ENCODE measurements at regions not wholly inside any gene's neighbourhood (a gene's known extent, or its start where the extent isn't known, plus 50 kb on each side); places are given as distances from the start of the nearest gene placed in this dataset.

DNA sequence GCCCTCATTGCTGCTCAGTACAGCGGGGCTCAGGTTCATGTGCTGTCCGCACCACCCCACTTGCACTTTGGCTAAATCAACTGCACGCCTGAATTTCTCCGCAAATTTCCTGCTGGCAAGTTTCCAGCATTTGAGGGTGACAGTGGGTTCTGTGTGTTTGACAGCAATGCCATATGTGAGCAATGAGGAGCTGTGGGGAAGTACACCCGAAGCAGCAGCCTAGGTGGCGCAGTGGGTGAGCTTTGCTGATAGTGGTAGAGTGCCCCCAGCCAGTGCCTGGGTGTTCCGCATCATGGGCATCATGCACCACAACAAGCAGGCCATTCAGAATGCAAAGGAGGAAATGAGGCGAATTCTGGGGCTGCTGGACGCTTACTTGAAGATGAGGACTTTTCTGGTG, 103.9 kb upstream of the POT1 start:
- DNase-seq (ENCODE audit: extremely low spot score, unreplicated experiment): no peak
- H3K4me1 Mint-ChIP-seq (ENCODE audit: unreplicated experiment): no peaks in the 10 kb centered on the region
- TF ChIP-seq, protein P1, sequence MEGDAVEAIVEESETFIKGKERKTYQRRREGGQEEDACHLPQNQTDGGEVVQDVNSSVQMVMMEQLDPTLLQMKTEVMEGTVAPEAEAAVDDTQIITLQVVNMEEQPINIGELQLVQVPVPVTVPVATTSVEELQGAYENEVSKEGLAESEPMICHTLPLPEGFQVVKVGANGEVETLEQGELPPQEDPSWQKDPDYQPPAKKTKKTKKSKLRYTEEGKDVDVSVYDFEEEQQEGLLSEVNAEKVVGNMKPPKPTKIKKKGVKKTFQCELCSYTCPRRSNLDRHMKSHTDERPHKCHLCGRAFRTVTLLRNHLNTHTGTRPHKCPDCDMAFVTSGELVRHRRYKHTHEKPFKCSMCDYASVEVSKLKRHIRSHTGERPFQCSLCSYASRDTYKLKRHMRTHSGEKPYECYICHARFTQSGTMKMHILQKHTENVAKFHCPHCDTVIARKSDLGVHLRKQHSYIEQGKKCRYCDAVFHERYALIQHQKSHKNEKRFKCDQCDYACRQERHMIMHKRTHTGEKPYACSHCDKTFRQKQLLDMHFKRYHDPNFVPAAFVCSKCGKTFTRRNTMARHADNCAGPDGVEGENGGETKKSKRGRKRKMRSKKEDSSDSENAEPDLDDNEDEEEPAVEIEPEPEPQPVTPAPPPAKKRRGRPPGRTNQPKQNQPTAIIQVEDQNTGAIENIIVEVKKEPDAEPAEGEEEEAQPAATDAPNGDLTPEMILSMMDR (conservative IDR thresholded peaks at IDR 0.05): no peak
- H3K27ac Mint-ChIP-seq: no peak overlapping the region
- no peaks in the 10 kb centered on the region for H3K9me3 Mint-ChIP-seq
- no peaks in the 10 kb centered on the region for H3K27me3 Mint-ChIP-seq
- no peak overlapping the region for H3K4me3 Mint-ChIP-seq
- H3K36me3 Mint-ChIP-seq: no peaks in the 10 kb centered on the region

DNA sequence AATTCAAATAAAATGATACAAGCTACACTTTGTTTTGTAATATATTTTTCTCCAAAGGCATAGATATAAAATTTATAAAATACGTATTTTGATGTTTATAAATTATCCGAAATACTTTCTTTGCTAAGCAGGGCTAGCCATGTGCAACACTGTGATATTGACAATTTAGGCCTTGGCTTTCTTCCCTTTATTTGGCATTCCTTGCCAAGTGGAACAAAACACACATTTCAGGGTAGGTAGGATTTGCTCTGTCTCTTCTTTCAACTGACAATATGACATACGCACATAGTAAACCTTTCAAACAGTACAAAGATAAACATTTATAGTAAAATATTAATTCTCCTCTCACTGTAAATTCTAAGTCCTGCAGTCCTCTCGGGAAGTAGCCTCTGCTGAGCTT, 103.3 kb upstream of the POT1 start:
- TF ChIP-seq, protein P1 (conservative IDR thresholded peaks at IDR 0.05): no peak
- no peak for DNase-seq (ENCODE audit: extremely low spot score, unreplicated experiment)
- Mint-ChIP-seq H3K4me3 (no peak overlapping the region), H3K27me3 (no peaks in the 10 kb centered on the region), H3K4me1 (ENCODE audit: unreplicated experiment) (no peaks in the 10 kb centered on the region), H3K36me3 (no peaks in the 10 kb centered on the region), H3K27ac (no peak overlapping the region), H3K9me3 (no peaks in the 10 kb centered on the region)

DNA sequence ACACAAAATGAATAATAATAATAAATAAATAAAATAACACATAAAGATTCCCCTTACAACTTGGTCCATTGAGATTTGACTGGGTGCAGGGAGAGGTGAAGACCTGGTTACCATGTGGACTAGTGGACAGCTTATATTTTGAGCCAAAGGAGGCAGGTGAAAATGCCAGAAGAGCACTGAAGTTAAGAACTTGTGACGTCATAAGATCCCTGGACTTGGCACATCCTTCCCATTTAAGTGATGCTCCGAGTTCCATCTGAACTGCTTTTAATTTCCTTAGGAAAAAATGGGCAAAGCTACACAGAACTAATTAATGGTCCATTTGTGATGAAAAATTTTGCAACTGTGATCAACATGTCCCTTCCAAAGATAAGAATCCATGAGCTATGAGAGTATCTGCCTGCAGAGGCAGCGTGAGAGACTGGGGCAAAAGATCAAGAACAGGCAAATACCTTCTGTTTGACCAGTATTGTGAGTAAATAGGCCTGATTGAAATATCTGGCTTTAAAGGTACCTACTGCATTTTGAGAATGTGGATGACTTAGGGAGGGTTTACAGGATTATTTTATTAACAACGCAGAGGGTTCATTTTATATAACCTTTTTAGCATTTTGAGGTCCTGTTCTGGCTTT, 101.2 kb upstream of the POT1 start:
- Mint-ChIP-seq H3K4me1 (ENCODE audit: unreplicated experiment) (no peaks in the 10 kb centered on the region), H3K27ac (no peak overlapping the region), H3K4me3 (no peak overlapping the region), H3K36me3 (no peaks in the 10 kb centered on the region), H3K27me3 (no peaks in the 10 kb centered on the region), H3K9me3 (no peaks in the 10 kb centered on the region)
- no peak for DNase-seq (ENCODE audit: extremely low spot score, unreplicated experiment)
- TF ChIP-seq, protein P1 (conservative IDR thresholded peaks at IDR 0.05): no peak

DNA sequence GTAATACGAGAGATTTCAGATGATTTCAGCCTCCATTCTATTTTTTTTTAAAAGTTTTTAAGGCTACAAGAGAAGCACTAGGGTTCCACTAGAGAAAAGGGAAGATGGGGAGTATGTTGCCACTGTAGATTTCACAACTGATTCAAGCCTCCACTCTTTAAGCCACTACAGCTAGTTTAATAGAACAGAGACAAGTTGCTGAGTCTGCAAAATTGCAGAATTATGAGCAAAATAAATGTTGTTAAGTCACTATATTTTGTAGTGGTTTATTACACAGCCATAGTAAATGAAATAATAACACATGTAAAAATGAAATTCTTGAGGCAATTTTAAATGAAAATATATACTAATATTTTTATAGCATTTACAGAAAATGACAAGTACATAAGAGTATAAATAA, 96.0 kb upstream of the POT1 start:
- Mint-ChIP-seq H3K27ac (no peak overlapping the region), H3K4me3 (no peak overlapping the region), H3K4me1 (ENCODE audit: unreplicated experiment) (no peaks in the 10 kb centered on the region), H3K36me3 (no peaks in the 10 kb centered on the region), H3K9me3 (no peaks in the 10 kb centered on the region), H3K27me3 (no peaks in the 10 kb centered on the region)
- TF ChIP-seq, protein P1 (conservative IDR thresholded peaks at IDR 0.05): no peak
- DNase-seq (ENCODE audit: extremely low spot score, unreplicated experiment): no peak

DNA sequence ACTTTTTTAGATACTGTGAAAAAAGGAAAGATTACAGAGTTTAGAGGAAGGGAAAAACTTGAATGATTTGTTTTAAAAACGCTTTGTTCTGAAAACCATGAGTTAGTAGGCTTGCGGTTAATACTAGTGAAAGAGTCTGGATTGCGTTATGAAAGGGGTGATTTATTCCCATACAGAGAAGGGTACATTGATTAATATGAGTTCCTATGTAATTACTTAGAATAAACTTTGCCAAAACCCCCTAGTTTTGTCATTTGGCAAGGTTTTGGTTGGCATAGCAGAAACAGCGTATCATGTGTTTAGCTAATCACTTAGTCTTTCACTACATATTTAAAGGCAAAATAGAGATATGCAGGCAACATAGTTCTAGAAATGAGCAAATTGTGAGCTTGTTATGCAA, 91.2 kb upstream of the POT1 start:
- H3K36me3 Mint-ChIP-seq: no peaks in the 10 kb centered on the region
- TF ChIP-seq, protein P1 (conservative IDR thresholded peaks at IDR 0.05): no peak
- no peak overlapping the region for H3K4me3 Mint-ChIP-seq
- H3K9me3 Mint-ChIP-seq: no peaks in the 10 kb centered on the region
- H3K4me1 Mint-ChIP-seq (ENCODE audit: unreplicated experiment): no peaks in the 10 kb centered on the region
- no peaks in the 10 kb centered on the region for H3K27me3 Mint-ChIP-seq
- no peak for DNase-seq (ENCODE audit: extremely low spot score, unreplicated experiment)
- no peak overlapping the region for H3K27ac Mint-ChIP-seq

DNA sequence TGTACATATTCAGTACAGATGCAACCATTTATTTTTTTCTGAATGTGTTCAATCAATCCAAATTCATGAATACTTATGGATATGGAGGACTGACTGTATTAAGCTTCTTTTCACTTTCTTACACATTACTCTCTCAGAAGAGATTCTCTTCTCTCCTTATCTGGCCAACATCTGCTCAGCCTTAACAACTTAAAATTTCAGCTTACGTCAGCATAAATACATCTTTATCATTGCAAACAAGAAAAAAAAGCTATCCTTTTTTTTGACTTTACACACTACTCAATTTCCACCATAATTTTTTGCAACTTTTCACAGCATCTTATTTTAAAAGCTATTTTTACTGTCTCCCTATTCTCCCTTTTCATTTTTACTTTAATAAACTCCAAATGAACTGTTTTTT, 80.9 kb upstream of the POT1 start:
- TF ChIP-seq, protein P1 (conservative IDR thresholded peaks at IDR 0.05): no peak

More for the DNA sequence above, 80.9 kb upstream of the POT1 start:
- H3K4me3 Mint-ChIP-seq: no peak overlapping the region
- no peak overlapping the region for H3K27ac Mint-ChIP-seq
- no peak for DNase-seq (ENCODE audit: extremely low spot score, unreplicated experiment)
- H3K4me1 Mint-ChIP-seq (ENCODE audit: unreplicated experiment): no peaks in the 10 kb centered on the region
- no peaks in the 10 kb centered on the region for H3K27me3 Mint-ChIP-seq
- no peaks in the 10 kb centered on the region for H3K36me3 Mint-ChIP-seq
- no peaks in the 10 kb centered on the region for H3K9me3 Mint-ChIP-seq

All from type B pancreatic cell (in vitro differentiated cells).